M059J (cell line): ENCODE measurements at regions not wholly inside any gene's neighbourhood (a gene's known extent, or its start where the extent isn't known, plus 50 kb on each side); places are given as distances from the start of the nearest gene placed in this dataset.

ENCODE experiments used
- DNase-seq: peaks from one replicate; pipeline ENCODE4 v3.0.0-alpha.2; 2012; ENCODE audit warnings: low read depth

DNA sequence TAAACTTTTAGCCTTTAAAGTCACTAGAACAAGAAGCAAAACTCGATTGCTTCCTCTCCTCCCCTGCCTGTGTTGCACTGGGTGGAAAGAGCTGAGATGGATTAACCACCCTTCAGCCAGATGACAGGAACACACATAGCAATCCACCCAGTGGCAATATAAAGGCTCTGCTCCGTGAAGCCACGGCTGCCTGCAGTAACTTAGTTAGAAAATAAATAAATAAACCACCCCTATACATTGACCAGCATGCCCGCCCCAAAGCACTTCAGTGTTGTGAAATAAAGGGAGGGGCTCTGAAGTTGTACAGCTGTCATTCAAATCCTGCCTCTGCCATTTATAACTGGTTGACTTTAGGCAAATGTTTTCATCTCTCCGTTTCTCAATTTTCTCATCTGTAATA is 217.1 kb upstream of the LDB2 start:
- DNase-seq = no peak

DNA sequence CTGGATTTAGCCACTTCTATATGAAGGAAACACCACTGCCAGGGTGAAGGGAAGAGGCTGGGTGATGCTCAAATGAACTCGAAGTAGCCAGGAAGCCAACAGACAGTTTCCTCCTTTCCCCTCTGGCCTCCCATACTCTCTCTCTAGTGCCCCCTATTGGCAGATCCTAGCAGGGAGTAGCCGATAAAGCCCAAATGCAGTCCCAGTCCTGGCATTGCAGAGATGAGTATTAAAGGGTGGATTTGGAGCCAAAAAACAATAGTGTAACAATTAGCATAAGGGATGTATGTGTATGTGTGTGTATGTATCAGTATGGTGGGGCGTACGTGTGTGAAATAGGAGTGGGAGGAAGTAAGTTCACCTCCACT is 213.8 kb upstream of the LDB2 start:
- peak; percentile 65 for DNase-seq

DNA sequence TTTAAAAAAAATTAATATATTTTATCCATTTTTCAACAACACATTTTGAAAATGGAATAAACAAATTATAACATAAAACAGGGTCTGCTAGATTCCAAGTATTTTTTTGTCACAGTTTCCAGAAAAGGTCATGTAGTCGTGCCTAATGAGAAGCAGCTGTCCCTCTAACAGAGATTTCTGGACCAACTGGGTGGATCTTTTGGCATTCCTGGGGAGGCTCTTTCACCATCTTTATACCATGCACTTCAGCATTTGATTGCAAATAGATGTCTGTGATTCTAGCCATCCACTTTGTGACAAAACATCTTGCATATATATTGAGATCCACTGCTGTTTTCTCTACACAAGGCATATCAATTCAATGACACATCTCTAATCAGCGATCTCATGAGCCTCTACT is 210.7 kb upstream of the LDB2 start:
- no peak for DNase-seq

DNA sequence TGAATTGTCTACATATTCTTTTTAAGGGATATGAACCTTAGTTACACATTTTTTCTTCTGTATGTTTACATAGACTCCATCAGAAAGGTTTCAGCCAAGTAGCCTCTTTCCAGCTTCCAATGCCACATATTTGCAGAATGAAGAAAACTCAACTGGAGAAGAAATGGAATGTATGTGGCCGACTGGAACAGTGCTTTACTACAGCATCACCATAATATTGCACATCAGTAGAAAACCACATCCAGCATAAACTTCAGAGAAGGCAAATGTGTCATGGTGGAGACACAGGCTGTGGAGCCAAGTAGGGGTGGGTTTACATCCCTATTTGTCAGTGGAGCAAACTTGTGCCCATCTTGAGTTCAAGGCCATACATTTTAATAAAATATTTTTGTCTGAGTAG is 204.8 kb upstream of the LDB2 start:
- DNase-seq = peak; percentile 51

DNA sequence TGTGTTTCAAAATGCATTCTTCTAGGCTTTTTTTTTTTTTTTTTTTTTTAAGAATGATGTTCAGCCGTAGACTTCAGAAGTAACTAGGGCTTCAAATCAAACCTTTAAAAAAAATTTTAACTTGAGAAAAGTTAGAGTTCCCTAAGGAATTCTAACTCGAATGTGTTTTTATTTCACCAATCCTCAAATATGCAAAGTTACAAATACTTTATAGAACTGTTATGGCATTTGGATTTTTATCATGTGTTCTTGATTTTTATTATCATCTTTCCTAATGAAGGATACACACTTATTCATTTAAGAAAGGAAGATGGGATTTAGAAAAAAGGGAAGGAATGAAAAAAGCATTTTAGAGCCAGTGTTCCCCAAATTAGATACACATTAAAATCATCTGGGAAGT is 200.6 kb upstream of the LDB2 start:
- no peak for DNase-seq

DNA sequence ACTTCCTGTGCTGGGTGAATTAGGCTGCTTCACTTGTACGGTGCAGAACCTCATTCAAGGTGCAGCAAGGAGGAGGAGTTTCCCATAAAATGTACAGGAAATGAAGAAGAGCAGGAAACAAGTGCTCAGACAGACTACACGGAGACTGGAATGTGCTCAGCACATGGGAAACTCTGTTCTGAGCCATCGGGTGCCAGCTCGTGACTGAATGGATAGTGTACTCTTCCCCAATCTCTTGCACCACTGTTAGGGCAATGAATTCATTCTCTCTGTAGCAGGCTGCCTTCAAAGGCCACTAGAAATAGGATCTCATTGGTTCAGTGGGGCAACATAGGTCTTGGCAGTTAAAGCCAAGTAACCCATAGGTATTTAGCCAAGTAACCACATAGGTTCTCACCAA is 200.0 kb upstream of the LDB2 start:
- DNase-seq = no peak

DNA sequence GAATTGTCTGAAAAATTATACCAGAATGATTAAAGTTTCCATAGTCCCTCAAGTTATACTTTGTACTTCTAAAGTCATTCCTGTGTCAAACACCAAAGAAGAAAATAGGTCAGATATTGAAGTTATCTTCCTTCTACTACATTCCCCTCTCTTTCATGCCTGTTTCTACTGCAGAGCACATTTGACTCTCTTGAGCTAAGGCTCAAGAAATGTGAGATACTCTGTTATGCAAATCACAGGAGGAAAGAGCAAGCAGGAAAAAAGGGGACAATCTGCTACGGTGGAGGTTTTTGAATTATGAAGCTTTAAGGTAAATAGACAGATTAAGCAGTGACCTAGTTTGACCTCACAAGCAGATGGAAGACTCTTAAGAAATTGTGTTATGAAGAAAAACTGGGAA is 198.9 kb upstream of the LDB2 start:
- DNase-seq = no peak

DNA sequence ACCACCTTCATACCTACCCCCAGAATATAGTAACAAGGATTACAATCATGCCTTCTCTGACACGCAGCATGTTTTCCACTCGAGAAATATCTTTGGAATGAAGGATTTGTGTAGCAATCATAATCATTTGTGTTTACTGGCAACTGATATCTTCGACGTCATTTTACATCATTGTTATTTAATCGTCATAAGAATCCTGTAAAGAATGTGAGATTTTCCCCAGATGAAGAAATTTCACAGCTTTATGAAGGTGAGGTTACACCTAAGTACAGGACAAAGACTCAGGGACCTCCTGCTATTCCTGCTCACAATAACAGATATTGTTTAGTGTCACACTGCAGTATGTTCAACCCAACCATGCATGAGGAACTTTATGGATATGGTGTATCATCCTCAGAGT is 198.2 kb upstream of the LDB2 start:
- no peak for DNase-seq

DNA sequence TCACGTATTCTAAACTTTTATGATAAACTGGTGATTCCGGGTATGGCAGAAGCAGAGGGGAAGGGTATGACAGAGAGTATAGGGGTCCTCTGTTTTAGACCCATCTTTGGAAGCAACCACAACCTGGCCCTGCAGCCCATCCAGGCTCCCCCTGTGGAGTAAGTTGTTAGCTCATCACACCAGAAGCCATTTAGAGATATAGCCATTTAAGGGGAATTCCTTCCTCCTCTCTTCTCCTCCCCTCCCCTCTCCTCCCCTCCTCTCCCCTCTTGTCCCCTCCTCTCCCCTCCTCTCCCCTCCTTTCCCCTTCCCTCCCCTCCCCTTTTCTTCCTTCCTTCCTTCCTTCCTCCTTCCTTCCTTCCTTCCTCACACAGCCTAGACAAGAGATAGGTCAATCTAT is 197.3 kb upstream of the LDB2 start:
- DNase-seq = no peak

DNA sequence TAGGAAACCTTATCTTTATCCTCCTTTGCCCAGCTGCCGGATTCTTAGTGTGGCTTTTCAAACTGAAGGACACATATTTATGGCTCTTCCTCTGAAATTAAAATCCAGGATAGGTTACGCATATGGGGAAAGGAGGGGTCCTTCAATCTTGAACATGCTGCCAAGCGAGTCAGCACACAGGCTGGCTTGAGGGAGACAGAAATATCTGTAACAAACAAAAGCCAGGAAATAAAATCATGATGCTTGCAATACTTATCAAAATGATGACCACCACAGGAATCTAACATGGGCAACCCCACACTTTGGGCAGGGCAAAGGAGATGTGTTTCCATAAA is 196.4 kb upstream of the LDB2 start:
- no peak for DNase-seq

DNA sequence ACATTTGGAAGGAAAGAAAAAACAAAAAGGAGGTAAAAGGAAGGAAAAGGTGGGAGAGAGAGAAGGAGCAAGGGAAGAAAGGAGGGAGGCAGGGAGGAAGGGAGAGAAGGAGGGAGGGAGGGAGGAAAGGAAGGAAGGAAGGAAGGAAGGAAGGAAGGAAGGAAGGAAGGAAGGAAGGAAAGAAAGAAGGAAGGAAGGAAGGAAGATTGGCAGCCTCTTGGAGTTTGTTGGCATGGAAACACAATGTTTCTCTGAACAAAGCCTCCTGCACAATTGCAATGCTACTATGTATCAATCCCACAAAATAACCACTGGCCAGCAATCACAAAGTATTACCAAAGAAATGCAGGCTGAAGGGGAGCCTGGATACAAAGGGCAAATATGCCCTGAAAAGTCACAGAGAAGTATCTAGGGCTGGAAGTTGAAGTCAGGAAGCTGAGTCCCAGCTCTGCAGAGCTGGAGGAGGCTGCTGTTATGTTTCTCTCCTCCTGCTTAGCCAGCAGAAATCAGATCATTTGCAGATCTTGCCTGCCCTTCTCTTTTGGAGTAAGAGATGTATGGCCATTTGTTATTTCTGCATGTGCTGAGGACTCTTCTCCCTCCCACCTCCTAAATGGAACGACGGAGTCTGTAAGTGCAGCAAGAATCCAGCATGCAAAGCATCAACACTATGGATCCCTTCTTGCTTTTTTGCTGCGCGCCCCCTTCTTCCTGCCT is 195.9 kb upstream of the LDB2 start:
- DNase-seq = peak; percentile 41

DNA sequence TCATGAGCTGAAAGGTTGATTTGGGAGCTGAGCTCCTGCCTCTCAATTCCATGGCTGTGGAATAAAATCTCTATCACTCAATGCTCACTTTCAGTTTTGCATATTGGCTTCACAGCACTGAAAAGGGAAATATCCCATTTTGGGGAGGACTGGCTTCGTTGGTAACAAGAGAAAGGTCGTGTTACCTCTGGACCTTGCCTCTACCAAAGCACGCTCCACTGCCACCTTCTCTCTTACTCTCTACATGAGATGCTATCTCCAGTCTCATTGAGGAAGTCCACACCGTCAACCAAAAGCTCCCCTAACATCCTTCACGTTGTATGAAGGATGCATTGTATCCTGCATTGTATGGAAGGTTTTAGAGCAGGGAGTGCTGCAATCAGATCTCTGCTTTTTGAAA is 195.0 kb upstream of the LDB2 start:
- DNase-seq = no peak

DNA sequence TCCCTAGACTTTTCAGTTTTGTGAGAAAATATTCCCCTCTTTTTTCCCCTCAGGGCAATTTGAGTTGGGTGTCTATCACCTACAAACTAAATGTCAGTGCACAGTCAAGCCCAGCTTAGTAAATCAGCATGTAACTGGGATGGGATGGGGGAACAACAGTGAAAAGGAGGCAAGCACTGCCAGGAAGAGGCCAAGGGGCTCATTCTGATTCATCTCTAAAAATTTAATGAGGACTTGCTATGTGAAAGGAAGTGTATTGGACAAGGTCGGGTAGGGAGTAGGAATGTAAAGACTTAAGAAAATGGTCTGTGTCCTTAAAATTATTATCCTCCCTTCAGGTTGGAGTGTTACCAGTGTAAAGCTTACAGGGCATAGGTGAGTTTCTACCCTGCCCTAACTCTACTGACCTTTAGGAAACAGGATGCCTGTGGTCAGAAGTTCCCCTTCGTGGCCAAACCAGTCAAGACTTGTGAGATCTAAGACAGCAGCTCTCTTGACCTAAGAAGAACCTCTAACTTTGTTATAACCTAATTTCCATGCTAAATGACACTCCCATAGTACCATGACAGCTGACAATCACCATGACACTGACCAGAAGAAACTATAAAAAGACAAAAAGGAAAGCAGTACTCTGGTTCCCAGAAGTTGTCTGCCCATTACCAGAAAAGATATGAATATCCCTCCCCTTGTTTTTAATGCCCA is 194.4 kb upstream of the LDB2 start:
- peak; percentile 47 for DNase-seq

DNA sequence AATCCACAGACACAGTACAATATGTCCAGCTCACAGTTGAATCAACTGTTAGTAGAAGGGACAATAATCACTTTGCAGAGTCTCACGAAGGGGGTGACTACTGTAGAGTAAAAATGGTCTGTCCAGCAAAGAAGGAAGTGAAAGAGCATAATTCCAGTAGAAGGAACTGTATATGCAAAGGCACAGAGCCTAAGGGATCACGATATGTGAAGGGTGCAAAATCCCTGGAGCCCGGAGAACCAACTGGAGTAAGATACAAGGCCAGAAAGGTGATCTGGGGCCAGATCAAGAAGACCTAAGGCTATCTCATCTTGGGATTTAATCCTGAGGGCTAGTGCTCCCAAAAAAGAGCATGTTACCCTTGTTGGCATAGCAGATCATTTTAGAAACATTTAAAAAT is 192.7 kb upstream of the LDB2 start:
- no peak for DNase-seq

DNA sequence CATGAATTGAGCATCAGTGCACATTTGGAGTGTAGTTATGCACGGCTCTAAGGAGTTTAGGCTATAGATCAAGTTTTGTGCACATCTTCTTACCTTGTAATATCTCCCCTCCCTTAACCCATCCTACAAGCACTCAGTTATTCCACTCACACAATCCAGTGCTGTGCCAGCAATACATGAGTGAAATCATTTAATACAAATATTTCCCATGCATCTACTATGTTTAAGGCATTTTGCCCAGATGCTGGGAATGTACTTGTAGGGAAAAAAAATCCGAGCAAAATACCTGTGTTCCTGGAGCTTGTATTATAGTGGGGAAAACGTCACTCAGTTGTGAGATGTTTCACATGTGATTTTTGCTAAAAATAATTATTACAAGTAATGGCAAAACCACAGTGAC is 191.6 kb upstream of the LDB2 start:
- DNase-seq = no peak

DNA sequence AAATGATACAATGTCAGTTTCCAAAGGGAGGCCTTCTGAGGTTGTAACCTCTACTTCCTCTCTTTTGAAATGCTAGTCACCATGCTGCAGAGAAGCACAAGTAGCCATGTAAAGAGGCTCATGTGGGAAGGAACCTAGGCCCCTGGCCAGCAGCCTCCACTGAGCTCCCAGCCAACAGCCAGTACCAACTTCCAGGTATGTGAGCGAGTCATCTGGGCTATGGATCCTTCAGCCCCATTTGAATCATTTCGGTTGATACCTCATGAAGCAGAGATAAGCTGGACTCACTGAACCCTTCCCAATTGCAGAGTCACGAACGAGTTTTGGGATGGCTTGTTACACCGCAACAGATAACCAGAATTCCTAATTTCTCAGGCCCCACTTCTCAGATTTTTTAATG is 187.0 kb upstream of the LDB2 start:
- peak; percentile 51 for DNase-seq

DNA sequence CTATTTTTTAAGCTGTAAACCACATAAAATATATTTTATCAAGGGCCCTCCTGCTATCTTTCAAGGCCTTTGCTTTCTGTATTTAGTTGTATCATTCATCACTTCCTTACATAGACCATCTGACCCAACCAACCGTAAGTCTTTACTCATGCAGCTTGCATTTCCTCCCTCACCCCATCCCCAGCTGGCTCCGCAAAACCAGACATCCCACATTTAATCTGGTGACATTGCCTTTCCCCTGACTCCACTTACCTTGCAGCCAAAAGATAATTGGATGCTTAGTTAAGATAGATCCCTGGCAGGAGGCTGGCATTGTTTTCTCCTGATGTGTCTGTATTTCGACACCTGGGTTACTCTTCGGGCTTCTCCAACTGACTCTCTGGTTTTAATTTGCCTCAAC is 183.7 kb upstream of the LDB2 start:
- peak; percentile 62 for DNase-seq

DNA sequence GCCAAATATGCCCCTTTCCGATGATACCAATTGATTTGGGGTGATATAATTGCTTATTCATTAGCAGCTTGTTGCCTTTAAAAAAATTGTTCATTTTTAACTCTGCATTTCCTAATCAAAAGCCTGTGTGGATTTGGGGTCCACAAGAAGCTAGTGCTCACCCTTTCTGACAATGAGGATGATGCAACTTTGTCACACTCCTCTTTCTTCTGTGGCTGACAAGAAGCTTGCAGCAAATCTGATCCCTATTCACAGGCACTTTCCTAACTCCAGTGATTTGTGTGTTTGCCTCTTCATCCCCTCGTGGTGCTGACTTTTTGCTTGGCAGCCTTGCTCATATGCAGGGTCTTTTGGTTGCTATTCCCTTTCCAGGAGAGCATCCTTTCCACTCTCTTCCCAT is 182.7 kb upstream of the LDB2 start:
- DNase-seq = no peak

DNA sequence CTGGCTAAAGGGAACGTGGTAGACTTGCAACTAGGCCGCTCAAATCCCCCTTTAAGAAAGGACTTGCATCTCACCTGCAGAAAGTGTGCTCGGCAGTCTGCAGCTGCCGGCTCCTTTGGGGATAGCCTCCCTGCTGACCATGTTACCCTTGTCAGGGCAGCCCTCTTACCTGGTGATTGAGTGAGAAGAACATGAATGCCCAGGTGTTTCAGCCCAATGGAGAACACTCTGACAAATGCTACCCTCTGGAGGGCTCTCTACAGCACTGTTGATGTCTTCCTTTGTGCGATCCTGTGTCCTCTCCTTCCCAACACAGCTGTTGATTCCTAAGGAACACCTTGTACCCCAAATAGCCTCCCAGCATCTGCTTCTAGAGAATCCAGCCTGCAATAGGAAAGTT is 178.7 kb upstream of the LDB2 start:
- no peak for DNase-seq

DNA sequence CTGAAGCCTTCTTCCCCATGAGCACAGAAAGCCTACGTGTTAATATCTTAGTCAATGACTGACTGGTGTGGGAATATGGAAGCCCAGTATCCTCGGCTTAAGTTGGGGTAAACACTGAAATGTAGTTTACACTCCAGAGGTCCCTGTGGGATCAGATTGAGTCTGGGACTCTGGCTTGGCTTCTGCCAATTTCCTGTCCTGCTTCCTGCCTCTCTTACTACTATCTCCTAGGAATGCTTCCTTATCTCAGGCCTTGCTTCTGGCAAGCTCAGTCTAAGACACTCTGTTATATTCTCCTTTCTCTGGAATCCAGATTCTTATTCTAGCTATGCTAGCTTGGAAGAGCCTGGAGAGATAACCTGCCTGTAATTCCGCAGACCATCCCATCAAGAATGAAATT is 174.0 kb upstream of the LDB2 start:
- DNase-seq = no peak

DNA sequence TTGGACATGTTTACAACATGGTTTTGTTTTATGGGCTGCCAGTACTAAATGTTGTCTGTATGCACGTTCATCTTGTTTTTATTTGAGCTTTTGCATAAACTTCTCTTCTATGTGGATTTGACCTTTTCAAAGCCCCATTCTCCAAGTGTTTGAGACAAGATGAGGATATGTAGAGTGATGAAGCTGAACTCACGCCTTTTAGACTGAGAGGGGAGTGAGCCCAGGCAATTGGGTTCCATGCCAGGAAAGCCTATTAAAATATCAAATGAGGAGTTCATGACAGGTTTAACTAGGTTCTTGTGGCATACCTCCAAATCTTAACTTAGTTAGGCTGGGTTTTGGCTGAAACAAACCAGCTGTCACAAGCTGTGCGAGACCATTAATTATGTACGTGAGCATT is 170.4 kb upstream of the LDB2 start:
- DNase-seq = peak; percentile 76

DNA sequence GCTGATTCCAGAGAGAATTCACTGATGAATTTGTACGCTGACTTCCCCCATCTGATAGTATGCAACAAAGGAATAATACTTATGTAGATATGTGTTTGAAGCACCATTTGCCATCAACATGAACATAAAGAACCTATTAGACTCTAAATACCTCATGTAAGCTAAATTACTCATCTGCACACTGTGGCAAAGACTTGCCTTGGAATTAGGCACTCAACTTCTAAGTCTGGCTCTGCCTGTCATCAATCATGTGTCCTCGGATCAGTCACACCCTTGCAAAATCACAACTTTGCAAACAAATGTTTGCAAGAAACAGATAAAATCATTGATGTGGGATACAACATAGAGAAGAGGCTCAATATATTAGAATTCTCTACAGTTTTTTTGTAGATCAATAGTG is 169.9 kb upstream of the LDB2 start:
- DNase-seq = peak; percentile 67

DNA sequence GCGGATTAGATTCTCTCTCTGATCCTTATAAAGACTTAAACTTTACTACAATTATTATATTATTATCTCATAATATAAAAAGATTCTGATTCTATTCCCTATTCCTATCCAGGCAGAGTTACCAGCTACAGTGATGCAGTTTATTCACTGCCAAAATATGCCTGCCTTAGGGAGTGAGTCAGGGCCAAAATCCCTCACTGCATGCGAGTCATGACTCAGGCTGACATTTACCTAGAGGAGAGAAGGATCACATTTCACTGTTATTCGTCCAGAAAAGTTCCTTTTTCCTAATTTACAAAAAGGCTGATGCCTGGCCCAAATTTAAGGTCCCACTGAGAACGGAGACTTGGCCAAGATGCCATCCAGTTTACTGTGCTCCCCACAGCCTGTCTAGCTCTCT is 168.5 kb upstream of the LDB2 start:
- peak; percentile 93 for DNase-seq

DNA sequence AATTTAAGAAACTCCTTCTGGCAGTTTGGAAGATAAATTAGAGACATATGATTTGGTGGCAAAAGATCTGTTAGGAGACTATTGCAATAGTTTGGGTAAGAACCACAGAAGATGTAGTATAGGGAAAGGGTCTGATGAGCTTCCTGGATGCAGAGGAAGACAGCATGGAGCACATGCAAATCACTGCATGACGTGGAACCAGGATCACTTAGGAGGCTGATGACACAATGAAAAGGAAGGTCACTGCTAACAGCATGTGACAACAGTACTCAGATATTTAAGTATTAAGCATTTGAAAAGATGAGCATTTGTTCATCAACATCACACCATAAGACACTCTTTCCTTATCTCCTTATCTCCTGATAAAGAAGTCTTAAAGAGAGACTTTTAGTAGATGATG is 167.8 kb upstream of the LDB2 start:
- peak; percentile 68 for DNase-seq
